ENCODE measurements at regions not wholly inside any gene's neighbourhood (a gene's known extent, or its start where the extent isn't known, plus 50 kb on each side); places are given as distances from the start of the nearest gene placed in this dataset.

DNA sequence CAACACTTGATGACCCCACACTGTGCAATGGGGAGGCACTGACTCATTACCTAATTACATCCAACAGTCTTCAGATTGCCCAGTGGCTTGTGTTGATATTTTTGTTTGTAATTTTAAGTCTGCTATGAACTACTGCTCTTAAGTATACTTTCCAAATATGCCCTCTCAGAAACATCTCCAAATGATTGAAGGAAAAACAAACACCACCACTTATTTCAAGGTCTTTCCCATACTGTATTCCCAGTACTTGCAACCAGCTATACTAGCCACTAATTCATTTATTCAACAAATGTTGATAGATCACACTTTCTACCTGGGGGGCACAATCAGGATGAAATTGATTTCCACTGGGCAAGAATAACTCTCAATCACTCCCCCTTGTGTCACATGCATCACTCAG is 302.2 kb upstream of the CPEB2 start:
- TF ChIP-seq CTCF (IDR thresholded peaks at IDR 0.05) (no peak), POLR2A (IDR thresholded peaks at IDR 0.05; ENCODE audit: low read depth) (no peak), POLR2AphosphoS5 (IDR thresholded peaks at IDR 0.05) (no peak)

Data from esophagus muscularis mucosa (tissue), 3 donors.